Gastrocnemius medialis (tissue), 4 donors: ENCODE measurements at regions not wholly inside any gene's neighbourhood (a gene's known extent, or its start where the extent isn't known, plus 50 kb on each side); places are given as distances from the start of the nearest gene placed in this dataset.

Experiments used
- POLR2A ChIP-seq, 2 donors: fragments of 450-650 bp; IDR thresholded peaks; one replicate each; pipeline ENCODE4 v1.6.1; 2017; ENCODE audit warnings: antibody characterized with exemption in 2 of 2, mild to moderate bottlenecking in 2 of 2, moderate library complexity in 2 of 2
- TF ChIP-seq, protein P1 (sequence below), 5 experiments: fragments of 450-650 bp in 3 of 5; fragments of 200-600 bp in 2 of 5; sonication (generic) in 2 of 5; IDR thresholded peaks in 4 of 5; conservative IDR thresholded peaks in 1 of 5; 1 replicate in 4 of 5; 2 replicates in 1 of 5; pipeline ENCODE4 v1.5.1; 2016 to 2019; ENCODE audit warnings: antibody characterized with exemption in 5 of 5, mild to moderate bottlenecking in 3 of 5, moderate library complexity in 3 of 5

DNA sequence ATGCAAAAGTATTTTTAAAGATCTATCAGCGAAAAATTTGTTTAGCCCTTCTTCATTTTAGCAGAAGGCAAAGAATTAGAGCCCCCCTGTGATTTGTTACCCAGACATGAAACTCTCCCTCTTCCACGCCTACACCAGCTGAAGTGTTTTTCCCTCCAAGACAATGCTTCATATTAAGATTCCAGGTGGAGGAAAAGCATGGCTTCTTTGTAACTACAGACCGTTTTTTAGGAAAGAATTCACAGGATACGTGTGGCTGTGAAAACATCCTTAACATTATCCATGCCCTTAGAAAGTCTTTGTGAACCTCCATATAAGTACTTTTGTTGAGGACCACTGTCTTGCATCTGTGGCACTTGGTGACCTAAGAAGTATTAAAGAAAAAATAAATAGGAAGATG lies 121.8 kb upstream of the MTAP start:
- TF ChIP-seq, protein P1, sequence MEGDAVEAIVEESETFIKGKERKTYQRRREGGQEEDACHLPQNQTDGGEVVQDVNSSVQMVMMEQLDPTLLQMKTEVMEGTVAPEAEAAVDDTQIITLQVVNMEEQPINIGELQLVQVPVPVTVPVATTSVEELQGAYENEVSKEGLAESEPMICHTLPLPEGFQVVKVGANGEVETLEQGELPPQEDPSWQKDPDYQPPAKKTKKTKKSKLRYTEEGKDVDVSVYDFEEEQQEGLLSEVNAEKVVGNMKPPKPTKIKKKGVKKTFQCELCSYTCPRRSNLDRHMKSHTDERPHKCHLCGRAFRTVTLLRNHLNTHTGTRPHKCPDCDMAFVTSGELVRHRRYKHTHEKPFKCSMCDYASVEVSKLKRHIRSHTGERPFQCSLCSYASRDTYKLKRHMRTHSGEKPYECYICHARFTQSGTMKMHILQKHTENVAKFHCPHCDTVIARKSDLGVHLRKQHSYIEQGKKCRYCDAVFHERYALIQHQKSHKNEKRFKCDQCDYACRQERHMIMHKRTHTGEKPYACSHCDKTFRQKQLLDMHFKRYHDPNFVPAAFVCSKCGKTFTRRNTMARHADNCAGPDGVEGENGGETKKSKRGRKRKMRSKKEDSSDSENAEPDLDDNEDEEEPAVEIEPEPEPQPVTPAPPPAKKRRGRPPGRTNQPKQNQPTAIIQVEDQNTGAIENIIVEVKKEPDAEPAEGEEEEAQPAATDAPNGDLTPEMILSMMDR (IDR thresholded peaks at IDR 0.05 in 4 of 5, conservative IDR thresholded peaks at IDR 0.05 in 1 of 5): no peak
- TF ChIP-seq POLR2A (IDR thresholded peaks at IDR 0.05): no peak
